Neural cell (in vitro differentiated cells): ENCODE measurements at regions not wholly inside any gene's neighbourhood (a gene's known extent, or its start where the extent isn't known, plus 50 kb on each side); places are given as distances from the start of the nearest gene placed in this dataset.

Experiments
- H2AFZ ChIP-seq: fragments of 200-600, 300-800 bp; sonication (generic), shearing (Covaris generic); 2 replicates; pipeline ENCODE4 v1.6.0; 2014; ENCODE audit warnings: low read depth, mild to moderate bottlenecking, antibody characterized with exemption, low read length, moderate library complexity
- H3F3A ChIP-seq: fragments of 200-600 bp; shearing (Covaris generic); 2 replicates; pipeline ENCODE4 v1.6.1; 2016; ENCODE audit warnings: mild to moderate bottlenecking, moderate library complexity, mixed read lengths, antibody characterized with exemption, low read length; ENCODE audit not compliant: insufficient read depth, poor library complexity, severe bottlenecking
- H3K27ac ChIP-seq: fragments of 200-600, 300-800 bp; sonication (generic), shearing (Covaris generic); 2 replicates; pipeline ENCODE4 v1.5.1; 2014; ENCODE audit warnings: mild to moderate bottlenecking, low read length, moderate library complexity
- H3K27me3 ChIP-seq: fragments of 300-800, 200-600 bp; sonication (generic), shearing (Covaris generic); 2 replicates; pipeline ENCODE4 v1.6.0; 2014; ENCODE audit warnings: mild to moderate bottlenecking, low read depth, low read length, moderate library complexity; ENCODE audit not compliant: insufficient read depth
- H3K36me3 ChIP-seq: fragments of 300-800, 200-600 bp; sonication (generic), shearing (Covaris generic); 2 replicates; pipeline ENCODE4 v1.5.1; 2014; ENCODE audit warnings: mild to moderate bottlenecking, antibody characterized with exemption, low read length, moderate library complexity; ENCODE audit not compliant: insufficient read depth
- H3K4me2 ChIP-seq: fragments of 300-800, 200-600 bp; sonication (generic), shearing (Covaris generic); 2 replicates; pipeline ENCODE4 v1.6.0; 2014; ENCODE audit warnings: mild to moderate bottlenecking, low read length
- H3K4me3 ChIP-seq: fragments of 300-800, 200-600 bp; sonication (generic), shearing (Covaris generic); 2 replicates; pipeline ENCODE4 v1.5.1; 2014; ENCODE audit warnings: mild to moderate bottlenecking, low read length, moderate library complexity
- H3K79me2 ChIP-seq: fragments of 200-600 bp; shearing (Covaris generic); replicated peaks from 2 replicates; pipeline ENCODE4 v1.6.0; 2014; ENCODE audit warnings: mild to moderate bottlenecking, low read length, moderate library complexity; ENCODE audit not compliant: insufficient read depth
- H3K9ac ChIP-seq: fragments of 300-800, 200-600 bp; sonication (generic), shearing (Covaris generic); 2 replicates; pipeline ENCODE4 v1.6.1; 2016; ENCODE audit warnings: mild to moderate bottlenecking, low read length, mixed read lengths
- H3K9me2 ChIP-seq: fragments of 200-600 bp; shearing (Covaris generic); 2 replicates; pipeline ENCODE4 v1.6.1; 2016; ENCODE audit warnings: mild to moderate bottlenecking, low read length, mixed read lengths; ENCODE audit not compliant: insufficient read depth
- H3K9me3 ChIP-seq: fragments of 200-600, 300-800 bp; sonication (generic), shearing (Covaris generic); 2 replicates; pipeline ENCODE4 v1.6.1; 2016; ENCODE audit warnings: mild to moderate bottlenecking, mixed run types, low read length, moderate library complexity, mixed read lengths
- H4K20me1 ChIP-seq: fragments of 200-600 bp; shearing (Covaris generic); 2 replicates; pipeline ENCODE4 v1.6.1; 2016; ENCODE audit warnings: mild to moderate bottlenecking, mixed run types; ENCODE audit not compliant: insufficient read depth
- CTCF ChIP-seq: fragments of 450-650 bp; IDR thresholded peaks from 2 replicates; pipeline ENCODE4 v1.5.1; 2014; ENCODE audit warnings: antibody characterized with exemption, mild to moderate bottlenecking, moderate library complexity; ENCODE audit not compliant: poor library complexity, severe bottlenecking
- EP300 ChIP-seq: fragments of 450-650 bp; conservative IDR thresholded peaks from 2 replicates; pipeline ENCODE4 v1.6.1; 2014; ENCODE audit warnings: antibody characterized with exemption, mild to moderate bottlenecking, moderate library complexity; ENCODE audit not compliant: poor library complexity, severe bottlenecking
- EZH2 ChIP-seq: fragments of 200-600, 300-800 bp; shearing (Covaris generic), sonication (generic); IDR thresholded peaks from 2 replicates; pipeline ENCODE4 v1.6.1; 2014; ENCODE audit warnings: antibody characterized with exemption, low read length, borderline replicate concordance, mild to moderate bottlenecking; ENCODE audit not compliant: insufficient read depth, poor library complexity, severe bottlenecking
- MXI1 ChIP-seq: fragments of 450-650 bp; conservative IDR thresholded peaks from 2 replicates; pipeline ENCODE4 v1.6.1; 2014; ENCODE audit warnings: antibody characterized with exemption, mild to moderate bottlenecking; ENCODE audit not compliant: poor library complexity, severe bottlenecking
- POLR2AphosphoS5 ChIP-seq: IDR thresholded peaks from 2 replicates; pipeline ENCODE4 v1.6.1; 2012
- RAD21 ChIP-seq: fragments of 450-650 bp; conservative IDR thresholded peaks from 2 replicates; pipeline ENCODE4 v1.6.1; 2014; ENCODE audit warnings: antibody characterized with exemption, mild to moderate bottlenecking, moderate library complexity
- REST ChIP-seq: IDR thresholded peaks from 2 replicates; pipeline ENCODE4 v1.6.1; 2012; ENCODE audit warnings: borderline replicate concordance
- SMC3 ChIP-seq: fragments of 450-650 bp; conservative IDR thresholded peaks from 2 replicates; pipeline ENCODE4 v1.6.1; 2014; ENCODE audit warnings: antibody characterized with exemption, mild to moderate bottlenecking, moderate library complexity; ENCODE audit not compliant: poor library complexity
- TAF1 ChIP-seq: IDR thresholded peaks from 2 replicates; pipeline ENCODE4 v1.6.1; 2012; ENCODE audit warnings: low read depth

GRCh38 chr4:14303856-14304255 lies 676.3 kb upstream of the BOD1L1 start:
- no peaks in the 10 kb centered on the region for H3K36me3 ChIP-seq
- H3K27ac ChIP-seq: no peak overlapping the region
- no peaks in the 10 kb centered on the region for H3F3A ChIP-seq
- H3K4me2 ChIP-seq: no peak overlapping the region
- H3K4me3 ChIP-seq: no peak overlapping the region
- no peak overlapping the region for H2AFZ ChIP-seq
- H3K9me3 ChIP-seq: no peaks in the 10 kb centered on the region
- no peaks in the 10 kb centered on the region for H3K9me2 ChIP-seq
- H3K79me2 ChIP-seq: no peaks in the 10 kb centered on the region
- TF ChIP-seq RAD21: no peak
- TF ChIP-seq TAF1: no peak
- no peak for TF ChIP-seq SMC3
- no peak for TF ChIP-seq MXI1
- TF ChIP-seq EZH2: no peak
- no peak for TF ChIP-seq POLR2AphosphoS5
- no peak for TF ChIP-seq EP300
- no peak for TF ChIP-seq REST
- no peak for TF ChIP-seq CTCF
- H3K27me3 ChIP-seq: no peaks in the 10 kb centered on the region
- no peaks in the 10 kb centered on the region for H4K20me1 ChIP-seq
- H3K9ac ChIP-seq: no peak overlapping the region

DNA sequence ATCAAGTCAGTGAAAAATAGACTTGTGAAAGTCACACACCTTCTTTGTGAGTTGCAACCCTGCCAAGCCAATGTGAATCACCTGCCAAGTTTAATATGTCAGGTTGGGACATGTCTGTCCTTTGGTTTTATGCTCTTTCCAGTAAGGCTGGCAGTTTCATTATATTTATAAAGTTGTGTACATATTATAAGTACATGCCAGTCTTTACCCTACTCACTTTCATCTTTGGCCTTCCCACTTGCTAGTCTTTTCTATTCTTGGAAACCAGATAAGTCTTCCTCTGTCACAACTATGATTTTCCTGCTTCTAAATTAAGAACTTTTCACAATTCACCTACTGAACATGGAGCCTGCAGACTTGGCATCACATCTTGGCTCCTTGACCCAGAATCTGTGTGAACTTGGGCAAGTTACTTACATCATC lies 680.7 kb upstream of the BOD1L1 start:
- Histone ChIP-seq H3K27me3 (no peaks in the 10 kb centered on the region), H2AFZ (no peak overlapping the region), H3K9me2 (no peaks in the 10 kb centered on the region), H3K36me3 (no peaks in the 10 kb centered on the region), H3F3A (no peaks in the 10 kb centered on the region), H4K20me1 (no peaks in the 10 kb centered on the region), H3K4me3 (no peak overlapping the region), H3K9me3 (no peaks in the 10 kb centered on the region), H3K4me2 (no peak overlapping the region), H3K9ac (no peak overlapping the region), H3K79me2 (no peaks in the 10 kb centered on the region), H3K27ac (no peak overlapping the region)
- TF ChIP-seq TAF1 (no peak), CTCF (no peak), POLR2AphosphoS5 (no peak), MXI1 (no peak), SMC3 (no peak), EZH2 (no peak), RAD21 (no peak), REST (no peak), EP300 (no peak)
